ENCODE measurements at regions not wholly inside any gene's neighbourhood (a gene's known extent, or its start where the extent isn't known, plus 50 kb on each side); places are given as distances from the start of the nearest gene placed in this dataset.

DNA sequence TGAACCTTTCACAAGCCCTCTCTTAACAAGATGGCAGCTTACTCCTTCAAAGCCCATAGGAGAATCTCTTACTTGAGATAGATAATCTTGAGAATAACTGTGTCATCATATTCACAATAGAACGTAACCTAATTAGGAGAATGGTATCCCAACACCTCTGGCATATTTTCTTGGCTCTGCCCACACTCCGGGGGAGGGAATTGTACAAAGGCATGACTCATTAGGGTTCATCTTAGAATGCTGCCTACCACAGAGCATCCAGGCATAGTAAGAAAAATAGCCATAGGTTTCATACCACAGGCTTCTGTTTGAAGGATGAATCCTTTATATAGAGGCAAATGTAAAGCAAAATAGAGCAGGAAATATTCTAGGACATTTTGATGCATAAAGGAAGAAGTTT lies 1100.6 kb upstream of the CITED2 start:
- TF ChIP-seq, protein P1, sequence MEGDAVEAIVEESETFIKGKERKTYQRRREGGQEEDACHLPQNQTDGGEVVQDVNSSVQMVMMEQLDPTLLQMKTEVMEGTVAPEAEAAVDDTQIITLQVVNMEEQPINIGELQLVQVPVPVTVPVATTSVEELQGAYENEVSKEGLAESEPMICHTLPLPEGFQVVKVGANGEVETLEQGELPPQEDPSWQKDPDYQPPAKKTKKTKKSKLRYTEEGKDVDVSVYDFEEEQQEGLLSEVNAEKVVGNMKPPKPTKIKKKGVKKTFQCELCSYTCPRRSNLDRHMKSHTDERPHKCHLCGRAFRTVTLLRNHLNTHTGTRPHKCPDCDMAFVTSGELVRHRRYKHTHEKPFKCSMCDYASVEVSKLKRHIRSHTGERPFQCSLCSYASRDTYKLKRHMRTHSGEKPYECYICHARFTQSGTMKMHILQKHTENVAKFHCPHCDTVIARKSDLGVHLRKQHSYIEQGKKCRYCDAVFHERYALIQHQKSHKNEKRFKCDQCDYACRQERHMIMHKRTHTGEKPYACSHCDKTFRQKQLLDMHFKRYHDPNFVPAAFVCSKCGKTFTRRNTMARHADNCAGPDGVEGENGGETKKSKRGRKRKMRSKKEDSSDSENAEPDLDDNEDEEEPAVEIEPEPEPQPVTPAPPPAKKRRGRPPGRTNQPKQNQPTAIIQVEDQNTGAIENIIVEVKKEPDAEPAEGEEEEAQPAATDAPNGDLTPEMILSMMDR (IDR thresholded peaks at IDR 0.05; ENCODE audit: insufficient read depth, low read length, poor library complexity, severe bottlenecking): no peak
- no peak for TF ChIP-seq EZH2phosphoT487 (conservative IDR thresholded peaks at IDR 0.05; ENCODE audit: low read length)
